ENCODE measurements at regions not wholly inside any gene's neighbourhood (a gene's known extent, or its start where the extent isn't known, plus 50 kb on each side); places are given as distances from the start of the nearest gene placed in this dataset.

- TF ChIP-seq MGA (IDR thresholded peaks at IDR 0.05) (no peak), MED1 (CRISPR knock-in tag; IDR thresholded peaks at IDR 0.05; ENCODE audit: borderline replicate concordance) (no peak), ARID1B (IDR thresholded peaks at IDR 0.05) (no peak), ZNF57 (CRISPR knock-in tag; IDR thresholded peaks at IDR 0.05) (no peak), RBBP5 (IDR thresholded peaks at IDR 0.05; ENCODE audit: borderline replicate concordance, insufficient read depth, low read length, poor library complexity, severe bottlenecking) (no peak), PYGO2 (tag; IDR thresholded peaks at IDR 0.05) (no peak), FOXM1 (IDR thresholded peaks at IDR 0.05; ENCODE audit: low read depth) (no peak), FOXM1 (CRISPR knock-in tag; IDR thresholded peaks at IDR 0.05; ENCODE audit: low read depth) (no peak), ZNF586 (CRISPR knock-in tag; conservative IDR thresholded peaks at IDR 0.05) (no peak), SRSF3 (IDR thresholded peaks at IDR 0.05; ENCODE audit: insufficient read depth, low read length) (no peak)
These were observed 132.9 kb upstream of the PRICKLE2 start (continued) for GRCh38 chr3:64358176-64358575.
